HEK293T (cell line): ENCODE measurements at regions not wholly inside any gene's neighbourhood (a gene's known extent, or its start where the extent isn't known, plus 50 kb on each side); places are given as distances from the start of the nearest gene placed in this dataset.
"Not testable (repeated sequence)": the region's sequence is repeated elsewhere in the genome, so short reads cannot be mapped to it uniquely, and the experiment has no call there.

ENCODE experiments used
- CTCF ChIA-PET: fragments of 350-600 bp; formaldehyde crosslinking; extraction: SDS; loops from one replicate; lab custom pipeline; 2021; ENCODE audit warnings: antibody characterized with exemption, inconsistent platforms; lab: Yijun Ruan, JAX
- POLR2A ChIA-PET: fragments of 350-600 bp; formaldehyde crosslinking; extraction: SDS; loops from one replicate; lab custom pipeline; 2020; ENCODE audit warnings: antibody characterized with exemption, inconsistent platforms; lab: Yijun Ruan, JAX
- DNase-seq: peaks from one replicate; pipeline ENCODE4 v3.0.0; 2012; ENCODE audit warnings: mixed read lengths; ENCODE audit errors: extremely low spot score
- ARNT ChIP-seq: fragments of 450-650 bp; IDR thresholded peaks from 2 replicates; pipeline ENCODE4 v1.6.1; 2017; ENCODE audit warnings: mild to moderate bottlenecking
- BHLHE40 ChIP-seq: fragments of 450-650 bp; IDR thresholded peaks from 2 replicates; pipeline ENCODE4 v1.6.1; 2016; ENCODE audit warnings: mild to moderate bottlenecking, moderate library complexity, borderline replicate concordance
- CTBP1 ChIP-seq: fragments of 450-650 bp; IDR thresholded peaks from 2 replicates; pipeline ENCODE4 v1.6.1; 2016; ENCODE audit warnings: borderline replicate concordance
- ELF4 ChIP-seq: fragments of 450-650 bp; IDR thresholded peaks from 2 replicates; pipeline ENCODE4 v1.6.1; 2017; ENCODE audit warnings: antibody characterized with exemption
- FOXA1 ChIP-seq: fragments of 450-650 bp; IDR thresholded peaks from 2 replicates; pipeline ENCODE4 v1.6.1; 2016; ENCODE audit warnings: mild to moderate bottlenecking
- FOXK2 ChIP-seq: fragments of 450-650 bp; IDR thresholded peaks from 2 replicates; pipeline ENCODE4 v1.6.1; 2016; ENCODE audit warnings: mild to moderate bottlenecking
- FOXM1 ChIP-seq: fragments of 450-650 bp; IDR thresholded peaks from 2 replicates; pipeline ENCODE4 v1.6.1; 2017; ENCODE audit warnings: mild to moderate bottlenecking, borderline replicate concordance
- HDGF ChIP-seq: fragments of 450-650 bp; IDR thresholded peaks from 2 replicates; pipeline ENCODE4 v1.6.1; 2017; ENCODE audit warnings: antibody characterized with exemption, borderline replicate concordance
- L3MBTL2 ChIP-seq: fragments of 450-650 bp; conservative IDR thresholded peaks from 2 replicates; pipeline ENCODE4 v1.6.1; 2016; ENCODE audit warnings: mild to moderate bottlenecking
- LEF1 ChIP-seq: fragments of 450-650 bp; IDR thresholded peaks from 2 replicates; pipeline ENCODE4 v1.6.1; 2017; ENCODE audit warnings: mild to moderate bottlenecking, borderline replicate concordance
- NFRKB ChIP-seq: fragments of 450-650 bp; IDR thresholded peaks from 2 replicates; pipeline ENCODE4 v1.6.1; 2016; ENCODE audit warnings: mild to moderate bottlenecking, moderate library complexity
- SP1 ChIP-seq: fragments of 450-650 bp; IDR thresholded peaks from 2 replicates; pipeline ENCODE4 v1.6.1; 2017
- SUZ12 ChIP-seq: fragments of 450-650 bp; IDR thresholded peaks from 2 replicates; pipeline ENCODE4 v1.6.1; 2016; ENCODE audit warnings: mild to moderate bottlenecking
- TARDBP ChIP-seq: fragments of 450-650 bp; IDR thresholded peaks from 2 replicates; pipeline ENCODE4 v1.6.1; 2016
- ZNF384 ChIP-seq: fragments of 450-650 bp; IDR thresholded peaks from 2 replicates; pipeline ENCODE4 v1.6.1; 2016
- TF ChIP-seq, protein P1 (sequence below): fragments of 450-650 bp; IDR thresholded peaks from 2 replicates; pipeline ENCODE4 v1.6.1; 2016

GRCh38 chr18:65608471-65608870, 142.3 kb upstream of the CDH7 start:
- CTCF ChIA-PET, result no interaction called here
- DNase-seq, result no peak
- TF ChIP-seq ELF4 (no peak), FOXA1 (no peak), SUZ12 (no peak), ARNT (no peak), TARDBP (no peak), L3MBTL2 (no peak), HDGF (no peak), ZNF384 (no peak)
- TF ChIP-seq, protein P1, sequence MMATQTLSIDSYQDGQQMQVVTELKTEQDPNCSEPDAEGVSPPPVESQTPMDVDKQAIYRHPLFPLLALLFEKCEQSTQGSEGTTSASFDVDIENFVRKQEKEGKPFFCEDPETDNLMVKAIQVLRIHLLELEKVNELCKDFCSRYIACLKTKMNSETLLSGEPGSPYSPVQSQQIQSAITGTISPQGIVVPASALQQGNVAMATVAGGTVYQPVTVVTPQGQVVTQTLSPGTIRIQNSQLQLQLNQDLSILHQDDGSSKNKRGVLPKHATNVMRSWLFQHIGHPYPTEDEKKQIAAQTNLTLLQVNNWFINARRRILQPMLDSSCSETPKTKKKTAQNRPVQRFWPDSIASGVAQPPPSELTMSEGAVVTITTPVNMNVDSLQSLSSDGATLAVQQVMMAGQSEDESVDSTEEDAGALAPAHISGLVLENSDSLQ, result no peak
- POLR2A ChIA-PET, result no interaction called here

GRCh38 chr18:65607161-65607560, 143.7 kb upstream of the CDH7 start:
- TF ChIP-seq, protein P1, result no peak
- TF ChIP-seq BHLHE40 (no peak), NFRKB (no peak), FOXK2 (no peak), ELF4 (no peak), ARNT (no peak), LEF1 (no peak), SUZ12 (no peak), L3MBTL2 (no peak), SP1 (no peak), ZNF384 (no peak), TARDBP (no peak), HDGF (no peak), FOXM1 (no peak), FOXA1 (no peak), CTBP1 (no peak)
- POLR2A ChIA-PET, result no interaction called here
- DNase-seq, result no peak
- CTCF ChIA-PET, result no interaction called here

DNA sequence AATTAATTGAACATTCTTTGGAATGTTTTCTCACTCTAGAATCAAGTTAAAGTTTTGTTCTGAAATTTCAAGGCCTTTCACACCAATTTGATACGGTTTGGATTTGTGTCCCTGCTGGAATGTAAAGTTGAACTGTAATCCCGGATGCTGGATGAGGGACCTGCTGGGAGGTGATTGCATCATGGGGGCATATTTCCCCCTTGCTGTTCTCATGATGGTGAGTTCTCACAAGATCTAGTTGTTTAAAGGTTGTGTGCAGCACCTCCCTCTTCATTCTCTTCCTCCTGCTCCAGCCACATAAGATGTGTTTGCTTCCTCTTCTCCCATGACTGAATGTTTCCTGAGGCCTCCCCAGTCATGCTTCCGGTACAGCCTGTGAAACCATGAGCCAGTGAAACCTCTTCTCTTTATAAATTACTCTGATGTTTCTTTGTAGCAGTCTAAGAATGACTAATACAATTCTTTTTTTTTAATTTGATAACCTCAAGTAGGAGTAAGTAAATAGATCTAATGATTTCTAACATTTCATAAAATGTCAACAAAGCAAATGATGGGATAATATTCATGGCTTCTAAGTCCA, 144.2 kb upstream of the CDH7 start:
- TF ChIP-seq CTBP1 (no peak), NFRKB (no peak)
- ChIA-PET CTCF (no interaction called here), POLR2A (no interaction called here)
- no peak for DNase-seq

- DNase-seq, POLR2A ChIA-PET, CTCF ChIA-PET: not testable (repeated sequence)
These were observed 145.5 kb upstream of the CDH7 start for GRCh38 chr18:65605352-65605751.

DNA sequence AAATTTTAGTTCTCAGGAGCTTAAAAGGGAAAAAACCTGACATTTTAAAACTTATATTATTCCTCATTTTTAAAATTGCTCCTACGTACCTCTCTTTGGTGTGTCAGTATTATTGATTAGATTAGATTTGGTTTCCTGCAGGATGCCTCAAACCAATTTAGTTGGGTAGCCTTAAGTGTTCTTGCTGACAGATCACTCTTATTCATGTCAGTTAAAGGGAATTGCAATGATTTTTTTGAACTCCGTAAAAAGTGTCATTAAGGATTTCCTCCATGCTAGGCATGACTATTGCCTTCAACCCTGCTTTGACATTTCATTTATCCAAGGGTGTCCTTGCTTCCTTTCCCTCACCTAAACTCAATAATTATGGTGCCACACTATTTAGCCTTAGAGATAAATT, 149.0 kb upstream of the CDH7 start:
- no peak for TF ChIP-seq BHLHE40
- TF ChIP-seq, protein P1, result no peak
- TF ChIP-seq SUZ12, result no peak
- no peak for TF ChIP-seq ARNT
- no peak for TF ChIP-seq FOXA1
- TF ChIP-seq CTBP1, result no peak
- TF ChIP-seq SP1, result no peak
- no peak for TF ChIP-seq NFRKB
- no peak for TF ChIP-seq L3MBTL2
- no peak for TF ChIP-seq FOXM1
- TF ChIP-seq TARDBP, result no peak
- TF ChIP-seq HDGF, result no peak
- no peak for TF ChIP-seq LEF1
- no peak for TF ChIP-seq ZNF384
- no peak for TF ChIP-seq FOXK2
- no peak for TF ChIP-seq ELF4
- CTCF ChIA-PET, result no interaction called here
- no peak for DNase-seq
- POLR2A ChIA-PET, result no interaction called here

- DNase-seq, result no peak
- CTCF ChIA-PET, result no interaction called here
- POLR2A ChIA-PET, result no interaction called here
- TF ChIP-seq NFRKB (no peak), FOXM1 (no peak), ELF4 (no peak), TARDBP (no peak), FOXK2 (no peak), ZNF384 (no peak), LEF1 (no peak), CTBP1 (no peak), SP1 (no peak), BHLHE40 (no peak)
- TF ChIP-seq, protein P1, result no peak
These were observed 158.4 kb upstream of the CDH7 start for GRCh38 chr18:65592435-65592834.

- CTCF ChIA-PET, result no interaction called here
- DNase-seq, result no peak
- POLR2A ChIA-PET, result no interaction called here
- TF ChIP-seq SP1, result no peak
- no peak for TF ChIP-seq ELF4
- TF ChIP-seq HDGF, result no peak
- TF ChIP-seq TARDBP, result no peak
- no peak for TF ChIP-seq SUZ12
- no peak for TF ChIP-seq LEF1
- TF ChIP-seq FOXK2, result no peak
- no peak for TF ChIP-seq CTBP1
- no peak for TF ChIP-seq NFRKB
- no peak for TF ChIP-seq FOXM1
- no peak for TF ChIP-seq ARNT
- TF ChIP-seq FOXA1, result no peak
- TF ChIP-seq, protein P1, result no peak
- no peak for TF ChIP-seq L3MBTL2
- no peak for TF ChIP-seq BHLHE40
- no peak for TF ChIP-seq ZNF384
These were observed 163.3 kb upstream of the CDH7 start for GRCh38 chr18:65587491-65587890.

GRCh38 chr18:65582094-65582493, 168.7 kb upstream of the CDH7 start:
- POLR2A ChIA-PET, CTCF ChIA-PET, DNase-seq: not testable (repeated sequence)
